Nephron (organoid): ENCODE measurements at regions not wholly inside any gene's neighbourhood (a gene's known extent, or its start where the extent isn't known, plus 50 kb on each side); places are given as distances from the start of the nearest gene placed in this dataset.

Source experiments
- H3K27ac Mint-ChIP-seq, 3 experiments: 2 replicates each; pipeline ENCODE4 v1.8.0; 2020; ENCODE audit warnings: mixed read lengths in 3 of 3, mild to moderate bottlenecking in 2 of 3, moderate library complexity in 1 of 3
- H3K27me3 Mint-ChIP-seq: 2 replicates; pipeline ENCODE4 v1.8.0; 2021; ENCODE audit warnings: low read depth, mild to moderate bottlenecking, moderate library complexity, mixed read lengths
- H3K36me3 Mint-ChIP-seq: 2 replicates; pipeline ENCODE4 v1.8.0; 2020; ENCODE audit warnings: low read depth, mixed read lengths
- H3K4me1 Mint-ChIP-seq: 2 replicates; pipeline ENCODE4 v1.8.0; 2020; ENCODE audit warnings: mixed read lengths
- H3K4me3 Mint-ChIP-seq, 3 experiments: 2 replicates each; pipeline ENCODE4 v1.8.0; 2020; ENCODE audit warnings: mild to moderate bottlenecking in 3 of 3, mixed read lengths in 3 of 3, moderate library complexity in 2 of 3
- H3K9me3 Mint-ChIP-seq: 2 replicates; pipeline ENCODE4 v1.8.0; 2020; ENCODE audit warnings: mixed read lengths
- TF ChIP-seq, protein P1 (sequence below), 3 experiments: fragments of 200-600 bp; sonication (generic); IDR thresholded peaks; one replicate each; pipeline ENCODE4 v1.5.0; 2021; ENCODE audit warnings: antibody characterized with exemption in 3 of 3; ENCODE audit not compliant: unreplicated experiment in 3 of 3

DNA sequence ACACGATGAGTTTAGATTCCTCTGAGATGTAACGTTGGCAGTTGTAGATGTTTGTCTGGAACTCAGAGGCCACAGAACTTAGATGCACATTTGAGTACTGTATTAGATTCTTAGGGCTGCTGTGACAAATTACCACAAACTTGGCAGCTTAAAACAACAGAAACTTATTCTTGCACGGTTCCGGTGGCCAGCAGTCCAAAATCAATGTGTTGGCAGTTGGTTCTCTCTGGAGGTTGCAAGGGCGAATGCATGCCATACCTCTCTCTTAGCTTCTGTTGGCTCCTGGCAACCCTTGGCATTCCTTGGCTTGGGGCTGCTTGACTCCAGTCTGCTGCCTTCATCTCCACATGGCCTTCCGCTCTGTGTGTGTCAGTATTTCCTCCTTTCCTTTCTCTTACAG, 118.9 kb downstream of the C12orf75 start:
- peaks cover 58% of the 10 kb centered on the region for H3K4me1 Mint-ChIP-seq
- H3K4me3 Mint-ChIP-seq: no peak overlapping the region
- no peaks in the 10 kb centered on the region for H3K36me3 Mint-ChIP-seq
- no peaks in the 10 kb centered on the region for H3K9me3 Mint-ChIP-seq
- TF ChIP-seq, protein P1, sequence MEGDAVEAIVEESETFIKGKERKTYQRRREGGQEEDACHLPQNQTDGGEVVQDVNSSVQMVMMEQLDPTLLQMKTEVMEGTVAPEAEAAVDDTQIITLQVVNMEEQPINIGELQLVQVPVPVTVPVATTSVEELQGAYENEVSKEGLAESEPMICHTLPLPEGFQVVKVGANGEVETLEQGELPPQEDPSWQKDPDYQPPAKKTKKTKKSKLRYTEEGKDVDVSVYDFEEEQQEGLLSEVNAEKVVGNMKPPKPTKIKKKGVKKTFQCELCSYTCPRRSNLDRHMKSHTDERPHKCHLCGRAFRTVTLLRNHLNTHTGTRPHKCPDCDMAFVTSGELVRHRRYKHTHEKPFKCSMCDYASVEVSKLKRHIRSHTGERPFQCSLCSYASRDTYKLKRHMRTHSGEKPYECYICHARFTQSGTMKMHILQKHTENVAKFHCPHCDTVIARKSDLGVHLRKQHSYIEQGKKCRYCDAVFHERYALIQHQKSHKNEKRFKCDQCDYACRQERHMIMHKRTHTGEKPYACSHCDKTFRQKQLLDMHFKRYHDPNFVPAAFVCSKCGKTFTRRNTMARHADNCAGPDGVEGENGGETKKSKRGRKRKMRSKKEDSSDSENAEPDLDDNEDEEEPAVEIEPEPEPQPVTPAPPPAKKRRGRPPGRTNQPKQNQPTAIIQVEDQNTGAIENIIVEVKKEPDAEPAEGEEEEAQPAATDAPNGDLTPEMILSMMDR (IDR thresholded peaks at IDR 0.05; ENCODE audit: unreplicated experiment in 3 of 3): no peak
- H3K27me3 Mint-ChIP-seq: no peaks in the 10 kb centered on the region
- H3K27ac Mint-ChIP-seq: no peak overlapping the region

GRCh38 chr12:105451211-105451610, 120.7 kb downstream of the C12orf75 start:
- Mint-ChIP-seq H3K9me3 (no peaks in the 10 kb centered on the region), H3K4me3 (no peak overlapping the region), H3K36me3 (no peaks in the 10 kb centered on the region), H3K27me3 (no peaks in the 10 kb centered on the region), H3K27ac (peak overlapping the region; percentile 20 to 79 (median 55)), H3K4me1 (peaks cover 42% of the 10 kb centered on the region)
- TF ChIP-seq, protein P1 (IDR thresholded peaks at IDR 0.05; ENCODE audit: unreplicated experiment in 3 of 3): no peak

GRCh38 chr12:105451798-105452197, 121.3 kb downstream of the C12orf75 start:
- H3K9me3 Mint-ChIP-seq: no peaks in the 10 kb centered on the region
- no peaks in the 10 kb centered on the region for H3K27me3 Mint-ChIP-seq
- H3K4me3 Mint-ChIP-seq: no peak overlapping the region
- H3K36me3 Mint-ChIP-seq: no peaks in the 10 kb centered on the region
- H3K27ac Mint-ChIP-seq: peak overlapping the region in 2 of 3 experiments; percentile 55 to 79
- TF ChIP-seq, protein P1 (IDR thresholded peaks at IDR 0.05; ENCODE audit: unreplicated experiment in 3 of 3): no peak
- H3K4me1 Mint-ChIP-seq: peaks cover 44% of the 10 kb centered on the region

GRCh38 chr12:105453316-105453715, 122.8 kb downstream of the C12orf75 start:
- Mint-ChIP-seq H3K4me1 (peaks cover 58% of the 10 kb centered on the region), H3K27me3 (no peaks in the 10 kb centered on the region), H3K36me3 (no peaks in the 10 kb centered on the region), H3K27ac (peak overlapping the region in 2 of 3 experiments; percentile 63 to 77), H3K9me3 (peaks cover 1% of the 10 kb centered on the region), H3K4me3 (no peak overlapping the region)
- TF ChIP-seq, protein P1 (IDR thresholded peaks at IDR 0.05; ENCODE audit: unreplicated experiment in 3 of 3): no peak

DNA sequence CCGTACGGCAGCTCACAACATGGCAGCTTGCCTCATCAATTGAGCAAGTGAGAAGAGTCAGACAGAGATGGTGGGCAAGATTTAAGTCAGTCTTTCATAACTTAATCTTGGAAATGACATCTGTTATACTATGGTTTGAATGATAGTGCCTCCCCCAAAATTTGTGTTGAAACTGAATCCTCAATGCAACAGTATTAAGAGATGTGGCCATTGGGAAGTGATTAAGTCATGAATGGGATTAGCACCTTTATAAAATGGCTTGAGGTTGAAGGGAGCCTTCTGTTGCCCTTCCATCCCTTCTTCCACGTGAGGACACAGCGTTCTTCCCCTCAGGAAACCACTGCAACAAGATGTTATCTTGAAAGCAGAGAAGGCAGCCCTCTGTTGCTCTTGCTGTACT, 124.2 kb downstream of the C12orf75 start:
- Mint-ChIP-seq H3K27me3 (no peaks in the 10 kb centered on the region), H3K4me1 (peaks cover 61% of the 10 kb centered on the region), H3K9me3 (peaks cover 12% of the 10 kb centered on the region), H3K27ac (peak overlapping the region in 2 of 3 experiments; percentile 43 to 63), H3K36me3 (no peaks in the 10 kb centered on the region), H3K4me3 (no peak overlapping the region)
- TF ChIP-seq, protein P1 (IDR thresholded peaks at IDR 0.05; ENCODE audit: unreplicated experiment in 3 of 3): no peak

- Mint-ChIP-seq H3K36me3 (no peaks in the 10 kb centered on the region), H3K9me3 (peaks cover 12% of the 10 kb centered on the region), H3K27me3 (no peaks in the 10 kb centered on the region), H3K4me1 (peaks cover 60% of the 10 kb centered on the region), H3K27ac (no peak overlapping the region), H3K4me3 (no peak overlapping the region)
- TF ChIP-seq, protein P1 (IDR thresholded peaks at IDR 0.05; ENCODE audit: unreplicated experiment in 3 of 3): no peak
Observed at GRCh38 chr12:105455261-105455660, 124.8 kb downstream of the C12orf75 start.
